ENCODE measurements at regions not wholly inside any gene's neighbourhood (a gene's known extent, or its start where the extent isn't known, plus 50 kb on each side); places are given as distances from the start of the nearest gene placed in this dataset.

GRCh38 chr3:17802950-17803349 is 60.5 kb upstream of the TBC1D5 start:
- H3K4me3 Mint-ChIP-seq: no peak overlapping the region
- H3K4me1 Mint-ChIP-seq: no peaks in the 10 kb centered on the region
- POLR2A ChIA-PET: no interaction called here

More at GRCh38 chr3:17802950-17803349, 60.5 kb upstream of the TBC1D5 start:
- CTCF ChIA-PET: no interaction called here
- TF ChIP-seq ZNF425 (CRISPR knock-in tag; conservative IDR thresholded peaks at IDR 0.05): no peak
- TF ChIP-seq ATF1 (CRISPR knock-in tag; IDR thresholded peaks at IDR 0.05): no peak
- TF ChIP-seq ZNF671 (CRISPR knock-in tag; IDR thresholded peaks at IDR 0.05): no peak
- no peak for TF ChIP-seq ZNF512 (CRISPR knock-in tag; IDR thresholded peaks at IDR 0.05; ENCODE audit: borderline replicate concordance)
- no peak for TF ChIP-seq SOX15 (CRISPR knock-in tag; IDR thresholded peaks at IDR 0.05)
- no peak for TF ChIP-seq PRDM15 (CRISPR knock-in tag; IDR thresholded peaks at IDR 0.05)
- no peak for TF ChIP-seq SP1 (CRISPR knock-in tag; conservative IDR thresholded peaks at IDR 0.05)
- TF ChIP-seq MYBL2 (CRISPR knock-in tag; IDR thresholded peaks at IDR 0.05): no peak
- TF ChIP-seq HMGXB4 (CRISPR knock-in tag; IDR thresholded peaks at IDR 0.05): no peak
- no peak for TF ChIP-seq ATF3 (CRISPR knock-in tag; conservative IDR thresholded peaks at IDR 0.05)
- TF ChIP-seq E2F5 (CRISPR knock-in tag; IDR thresholded peaks at IDR 0.05): no peak
- Mint-ChIP-seq H3K27me3 (ENCODE audit: low read depth) (no peaks in the 10 kb centered on the region; the same call in 1 of the 2 replicates), H3K36me3 (no peaks in the 10 kb centered on the region), H3K27ac (no peak overlapping the region), H3K9me3 (no peaks in the 10 kb centered on the region)
- ATAC-seq (no peak), DNase-seq (ENCODE audit: low spot score) (no peak)

All from WTC11 (cell line).